Smooth muscle cell (in vitro differentiated cells): ENCODE measurements at regions not wholly inside any gene's neighbourhood (a gene's known extent, or its start where the extent isn't known, plus 50 kb on each side); places are given as distances from the start of the nearest gene placed in this dataset.
"Not testable (repeated sequence)": the region's sequence is repeated elsewhere in the genome, so short reads cannot be mapped to it uniquely, and the experiment has no call there.

Source experiments
- DNase-seq: peaks from one replicate; lab custom pipeline; 2025; ENCODE audit not compliant: unreplicated experiment; lab: John Stamatoyannopoulos, UW
- H2AFZ ChIP-seq: fragments of 200-600 bp; sonication (generic); 2 replicates; pipeline ENCODE4 v1.6.0; 2016; ENCODE audit warnings: antibody characterized with exemption, low read depth, mild to moderate bottlenecking
- H3F3A ChIP-seq: fragments of 200-600 bp; sonication (generic); 2 replicates; pipeline ENCODE4 v1.6.0; 2017; ENCODE audit warnings: antibody characterized with exemption, low read depth
- H3K27ac ChIP-seq: fragments of 200-600 bp; sonication (generic); 2 replicates; pipeline ENCODE4 v1.5.1; 2016; ENCODE audit warnings: low read depth, mild to moderate bottlenecking
- H3K27me3 ChIP-seq: fragments of 200-600 bp; sonication (generic); 2 replicates; pipeline ENCODE4 v1.6.1; 2016; ENCODE audit warnings: low read depth, mild to moderate bottlenecking
- H3K36me3 ChIP-seq: fragments of 200-600 bp; sonication (generic); 2 replicates; pipeline ENCODE4 v1.5.1; 2016; ENCODE audit warnings: low read depth
- H3K4me1 ChIP-seq: fragments of 200-600 bp; sonication (generic); 2 replicates; pipeline ENCODE4 v1.5.1; 2016; ENCODE audit warnings: low read depth
- H3K4me2 ChIP-seq: fragments of 200-600 bp; sonication (generic); 2 replicates; pipeline ENCODE4 v1.6.0; 2016; ENCODE audit warnings: mild to moderate bottlenecking
- H3K4me3 ChIP-seq: fragments of 200-600 bp; sonication (generic); 2 replicates; pipeline ENCODE4 v1.5.1; 2016; ENCODE audit warnings: mild to moderate bottlenecking
- H3K79me2 ChIP-seq: fragments of 200-600 bp; sonication (generic); 2 replicates; pipeline ENCODE4 v1.6.0; 2016; ENCODE audit warnings: low read depth, mild to moderate bottlenecking
- H3K9ac ChIP-seq: fragments of 200-600 bp; sonication (generic); 2 replicates; pipeline ENCODE4 v1.6.0; 2016; ENCODE audit warnings: low read depth
- H3K9me3 ChIP-seq: fragments of 200-600 bp; sonication (generic); replicated peaks from 2 replicates; pipeline ENCODE4 v1.5.1; 2016; ENCODE audit warnings: low read depth
- H4K20me1 ChIP-seq: fragments of 200-600 bp; sonication (generic); 2 replicates; pipeline ENCODE4 v1.6.0; 2016; ENCODE audit warnings: low read depth
- WGBS: methylation state at CpG from one replicate; pipeline ENCODE4 v1.1.7; 2016; ENCODE audit warnings: low lambda C conversion rate; 5-methylcytosine and 5-hydroxymethylcytosine counted together
- TF ChIP-seq, protein P1 (sequence below): fragments of 200-600 bp; sonication (generic); IDR thresholded peaks from 2 replicates; pipeline ENCODE4 v1.5.1; 2017; ENCODE audit warnings: borderline replicate concordance, mild to moderate bottlenecking, antibody characterized with exemption; ENCODE audit not compliant: insufficient read depth, poor library complexity, severe bottlenecking

DNA sequence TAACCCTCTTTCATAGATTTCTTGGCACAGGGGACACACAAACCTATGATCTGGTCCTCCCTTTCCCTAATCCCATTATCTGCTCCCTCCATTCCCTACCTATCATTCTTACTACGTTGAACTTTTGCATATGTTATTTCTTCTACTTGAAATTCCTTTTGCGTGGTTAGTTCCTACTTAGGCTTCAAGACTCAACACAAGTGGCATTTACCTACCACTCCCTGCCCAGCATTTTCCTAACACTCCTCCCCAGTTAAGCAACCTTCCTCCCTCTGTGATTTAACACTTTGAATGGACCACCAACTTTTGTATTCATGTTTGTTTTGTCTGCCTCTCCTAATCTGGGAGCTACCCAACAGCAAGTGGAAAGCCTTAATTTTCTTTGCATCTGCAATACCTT, 1113.7 kb downstream of the STIM2 start:
- H3K27me3 ChIP-seq, result no peaks in the 10 kb centered on the region

DNA sequence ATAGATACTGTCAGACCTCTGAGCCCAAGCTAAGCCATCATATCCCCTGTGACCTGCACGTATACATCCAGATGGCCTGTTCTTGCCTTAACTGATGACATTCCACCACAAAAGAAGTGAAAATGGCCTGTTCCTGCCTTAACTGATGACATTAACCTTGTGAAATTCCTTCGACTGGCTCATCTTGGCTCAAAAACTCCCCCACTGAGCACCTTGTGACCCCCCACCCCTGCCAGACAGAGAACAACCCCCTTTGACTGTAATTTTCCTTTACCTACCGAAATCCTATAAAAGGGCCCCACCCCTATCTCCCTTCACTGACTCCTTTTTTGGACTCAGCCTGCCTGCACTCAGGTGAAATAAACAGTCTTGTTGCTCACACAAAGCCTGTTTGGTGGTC, 1114.2 kb downstream of the STIM2 start:
- H3K27ac ChIP-seq, H3K4me2 ChIP-seq, H3K79me2 ChIP-seq, DNase-seq, H3K27me3 ChIP-seq, H3F3A ChIP-seq, H3K9ac ChIP-seq, H3K9me3 ChIP-seq, H4K20me1 ChIP-seq, H2AFZ ChIP-seq, H3K36me3 ChIP-seq, H3K4me3 ChIP-seq, H3K4me1 ChIP-seq: not testable (repeated sequence)
- WGBS, result 80% methylated on average over 3 of the region's 3 CpGs

More for the DNA sequence above, 1113.7 kb downstream of the STIM2 start:
- WGBS, result 85% methylated on average over 2 of the region's 2 CpGs
- H3K4me3 ChIP-seq, result no peak overlapping the region
- DNase-seq, result no peak
- no peak overlapping the region for H3K4me2 ChIP-seq
- H3K79me2 ChIP-seq, result no peaks in the 10 kb centered on the region
- TF ChIP-seq, protein P1, sequence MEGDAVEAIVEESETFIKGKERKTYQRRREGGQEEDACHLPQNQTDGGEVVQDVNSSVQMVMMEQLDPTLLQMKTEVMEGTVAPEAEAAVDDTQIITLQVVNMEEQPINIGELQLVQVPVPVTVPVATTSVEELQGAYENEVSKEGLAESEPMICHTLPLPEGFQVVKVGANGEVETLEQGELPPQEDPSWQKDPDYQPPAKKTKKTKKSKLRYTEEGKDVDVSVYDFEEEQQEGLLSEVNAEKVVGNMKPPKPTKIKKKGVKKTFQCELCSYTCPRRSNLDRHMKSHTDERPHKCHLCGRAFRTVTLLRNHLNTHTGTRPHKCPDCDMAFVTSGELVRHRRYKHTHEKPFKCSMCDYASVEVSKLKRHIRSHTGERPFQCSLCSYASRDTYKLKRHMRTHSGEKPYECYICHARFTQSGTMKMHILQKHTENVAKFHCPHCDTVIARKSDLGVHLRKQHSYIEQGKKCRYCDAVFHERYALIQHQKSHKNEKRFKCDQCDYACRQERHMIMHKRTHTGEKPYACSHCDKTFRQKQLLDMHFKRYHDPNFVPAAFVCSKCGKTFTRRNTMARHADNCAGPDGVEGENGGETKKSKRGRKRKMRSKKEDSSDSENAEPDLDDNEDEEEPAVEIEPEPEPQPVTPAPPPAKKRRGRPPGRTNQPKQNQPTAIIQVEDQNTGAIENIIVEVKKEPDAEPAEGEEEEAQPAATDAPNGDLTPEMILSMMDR, result no peak
- no peaks in the 10 kb centered on the region for H3K36me3 ChIP-seq
- H4K20me1 ChIP-seq, result no peaks in the 10 kb centered on the region
- H3F3A ChIP-seq, result no peaks in the 10 kb centered on the region
- H2AFZ ChIP-seq, result no peak overlapping the region
- H3K9me3 ChIP-seq, result no peaks in the 10 kb centered on the region
- H3K4me1 ChIP-seq, result no peaks in the 10 kb centered on the region
- no peak overlapping the region for H3K27ac ChIP-seq
- H3K9ac ChIP-seq, result no peak overlapping the region

DNA sequence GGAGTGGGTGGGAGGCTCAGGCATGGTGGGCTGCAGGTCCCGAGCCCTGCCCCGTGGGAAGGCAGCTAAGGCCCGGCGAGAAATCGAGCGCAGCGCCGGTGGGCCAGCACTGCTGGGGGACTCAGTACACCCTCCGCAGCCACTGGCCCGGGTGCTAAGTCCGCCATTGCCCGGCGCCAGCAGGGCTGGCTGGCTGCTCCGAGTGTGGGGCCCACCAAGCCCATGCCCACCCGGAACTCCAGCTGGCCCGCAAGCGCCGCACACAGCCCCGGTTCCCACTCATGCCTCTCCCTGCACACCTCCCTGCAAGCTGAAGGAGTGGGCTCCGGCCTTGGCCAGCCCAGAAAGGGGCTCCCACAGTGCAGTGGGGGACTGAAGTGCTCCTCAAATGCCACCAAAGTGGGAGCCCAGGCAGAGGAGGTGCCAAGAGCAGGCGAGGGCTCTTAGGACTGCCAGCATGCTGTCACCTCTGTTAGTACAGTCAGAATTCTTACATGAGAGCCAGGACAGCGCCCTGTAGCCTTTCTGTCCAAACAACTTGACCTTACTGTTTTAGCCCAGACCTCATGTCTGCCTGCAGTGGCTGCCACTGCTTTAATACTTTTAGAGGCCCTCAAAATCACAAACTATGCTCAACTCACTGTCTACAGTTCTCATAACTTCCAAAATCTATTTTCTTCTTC, 1117.9 kb downstream of the STIM2 start:
- not testable (repeated sequence) for DNase-seq, H4K20me1 ChIP-seq, H3K27ac ChIP-seq, H3K9me3 ChIP-seq, H3K4me3 ChIP-seq, H3F3A ChIP-seq, H3K79me2 ChIP-seq, H3K9ac ChIP-seq, H2AFZ ChIP-seq, H3K4me1 ChIP-seq, H3K4me2 ChIP-seq, H3K27me3 ChIP-seq, H3K36me3 ChIP-seq
- 93% methylated on average over 12 of the region's 22 CpGs for WGBS

DNA sequence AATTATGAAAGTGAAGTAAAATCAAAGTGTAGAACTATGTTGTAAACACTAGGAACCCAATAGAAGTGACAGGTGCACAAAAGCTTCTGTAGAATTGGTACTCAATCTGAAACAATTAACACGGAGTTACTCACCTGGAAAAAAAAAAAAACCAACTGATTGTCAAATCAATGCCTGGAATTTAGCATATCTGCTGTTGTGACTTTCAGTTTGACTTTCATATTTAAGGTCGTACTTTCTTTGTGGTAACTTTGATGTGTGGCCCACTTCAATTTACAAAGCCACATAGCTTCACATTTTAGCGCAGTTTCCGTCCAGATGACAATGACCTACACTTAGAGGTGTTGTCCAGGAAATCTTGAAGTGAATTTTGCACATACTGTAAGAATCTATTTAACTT, 1124.9 kb downstream of the STIM2 start:
- H3K4me3 ChIP-seq, result no peak overlapping the region
- TF ChIP-seq, protein P1, result no peak
- H3K36me3 ChIP-seq, result no peaks in the 10 kb centered on the region
- no peaks in the 10 kb centered on the region for H3K9me3 ChIP-seq
- H3K79me2 ChIP-seq, result no peaks in the 10 kb centered on the region
- no peak for DNase-seq
- H3K27ac ChIP-seq, result no peak overlapping the region
- WGBS, result 91% methylated on average over 4 of the region's 4 CpGs
- no peak overlapping the region for H2AFZ ChIP-seq
- H3F3A ChIP-seq, result no peaks in the 10 kb centered on the region
- no peak overlapping the region for H3K9ac ChIP-seq
- H3K4me1 ChIP-seq, result no peaks in the 10 kb centered on the region
- H4K20me1 ChIP-seq, result no peaks in the 10 kb centered on the region
- no peak overlapping the region for H3K4me2 ChIP-seq
- H3K27me3 ChIP-seq, result no peaks in the 10 kb centered on the region

DNA sequence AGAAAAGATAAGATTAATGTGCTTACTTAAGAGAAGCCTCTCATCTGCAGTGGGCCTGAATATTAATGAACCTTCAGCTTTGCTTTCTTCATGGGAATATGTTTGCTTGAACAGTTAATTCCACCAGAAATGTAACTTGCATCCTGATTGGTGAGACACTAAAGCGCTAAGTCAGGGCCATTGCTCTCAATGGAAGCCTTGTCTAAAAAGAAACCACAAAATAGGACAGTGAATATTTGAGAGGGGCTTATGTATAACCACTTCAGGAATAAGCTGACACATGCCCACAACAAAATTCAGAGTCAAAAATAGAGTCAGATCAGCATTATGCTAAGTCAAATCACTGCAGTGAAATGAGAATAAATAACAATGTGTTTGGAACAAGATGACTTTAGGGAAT, 1125.8 kb downstream of the STIM2 start:
- H3K9ac ChIP-seq, result no peak overlapping the region
- peak overlapping the region; percentile 16 for H3K4me2 ChIP-seq
- no peaks in the 10 kb centered on the region for H3F3A ChIP-seq
- no peak for DNase-seq
- no peaks in the 10 kb centered on the region for H3K36me3 ChIP-seq
- H4K20me1 ChIP-seq, result no peaks in the 10 kb centered on the region
- TF ChIP-seq, protein P1, result no peak
- WGBS, result 63% methylated on average over 1 of the region's 1 CpG
- peak overlapping the region; percentile 64 for H2AFZ ChIP-seq
- H3K4me3 ChIP-seq, result no peak overlapping the region
- H3K27me3 ChIP-seq, result no peaks in the 10 kb centered on the region
- no peaks in the 10 kb centered on the region for H3K79me2 ChIP-seq
- no peak overlapping the region for H3K27ac ChIP-seq
- H3K9me3 ChIP-seq, result no peaks in the 10 kb centered on the region
- no peaks in the 10 kb centered on the region for H3K4me1 ChIP-seq
